G401 (cell line): ENCODE measurements at regions not wholly inside any gene's neighbourhood (a gene's known extent, or its start where the extent isn't known, plus 50 kb on each side); places are given as distances from the start of the nearest gene placed in this dataset.

Source experiments
- DNase-seq: peaks from one replicate; pipeline ENCODE4 v3.0.0-alpha.2; 2015; ENCODE audit warnings: low spot score
- in situ Hi-C: cut with HindIII; loops from 2 replicates; pipeline ENCODE4 v1.10.0; 2016; ENCODE audit warnings: low sequenced_read_pairs, mixed read lengths

DNA sequence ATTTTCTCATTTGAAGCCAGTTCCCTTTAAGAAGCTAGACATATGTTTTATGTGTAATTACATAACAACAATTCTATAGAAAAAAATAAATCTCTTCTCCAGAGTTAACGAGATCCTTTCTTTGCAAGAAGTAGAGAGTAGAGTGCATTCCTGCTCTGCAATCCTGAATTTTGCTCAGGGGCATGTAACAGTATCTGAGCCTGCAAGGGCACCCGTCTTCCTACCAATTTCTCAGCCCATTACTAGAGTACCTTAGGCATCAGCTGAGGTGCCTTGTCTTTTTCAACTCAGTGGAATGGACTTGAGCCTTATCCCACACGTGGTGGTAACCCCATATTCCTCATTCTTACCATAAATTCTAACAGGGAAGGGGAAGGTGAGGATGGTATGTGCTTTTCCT lies 205.9 kb downstream of the IKZF2 start:
- no peak for DNase-seq
- in situ Hi-C loops: no loop called here

DNA sequence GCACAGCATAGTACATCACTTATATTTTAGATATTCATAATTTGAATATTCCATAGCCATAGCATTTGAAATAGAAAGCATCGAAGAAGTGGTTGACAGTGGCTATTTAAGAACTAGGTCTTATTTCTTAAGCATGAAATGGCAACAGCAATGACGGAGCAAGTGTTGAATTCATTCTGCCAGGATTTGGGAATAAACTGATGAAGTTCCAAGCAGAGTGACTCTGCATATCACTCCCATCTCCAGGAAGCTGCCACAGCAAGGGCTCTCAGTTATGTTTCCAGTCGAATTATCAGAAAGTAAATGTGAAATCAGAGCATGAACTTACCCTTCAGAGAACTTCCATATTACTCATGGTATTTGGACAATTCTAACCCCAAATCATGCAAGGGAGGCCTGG lies 208.1 kb downstream of the IKZF2 start:
- in situ Hi-C loops: no loop called here
- no peak for DNase-seq

DNA sequence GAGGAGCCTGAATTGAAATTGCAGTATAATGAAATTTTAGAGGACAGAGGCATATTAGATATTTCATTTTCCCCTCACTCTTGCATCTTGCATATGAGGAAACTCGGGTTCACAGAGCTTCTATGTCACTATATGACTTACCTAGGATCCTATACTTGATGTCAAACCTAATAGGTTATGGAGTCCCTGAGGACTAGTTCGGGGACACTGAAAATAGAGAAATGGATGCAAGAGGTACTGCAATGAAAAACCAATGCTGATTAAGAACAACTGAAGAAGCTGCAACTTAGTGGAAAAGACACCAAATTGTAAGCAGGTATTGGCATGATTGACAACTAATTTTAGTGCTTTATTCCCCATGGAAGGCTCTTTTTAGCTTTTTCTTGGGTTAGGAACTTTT lies 210.1 kb downstream of the IKZF2 start:
- in situ Hi-C loops: no loop called here
- DNase-seq: no peak

- in situ Hi-C loops: no loop called here
- DNase-seq: no peak
Observed at GRCh38 chr2:212940816-212941215, 210.6 kb downstream of the IKZF2 start.

GRCh38 chr2:212939777-212940531 lies 211.5 kb downstream of the IKZF2 start:
- in situ Hi-C loops: no loop called here
- no peak for DNase-seq

DNA sequence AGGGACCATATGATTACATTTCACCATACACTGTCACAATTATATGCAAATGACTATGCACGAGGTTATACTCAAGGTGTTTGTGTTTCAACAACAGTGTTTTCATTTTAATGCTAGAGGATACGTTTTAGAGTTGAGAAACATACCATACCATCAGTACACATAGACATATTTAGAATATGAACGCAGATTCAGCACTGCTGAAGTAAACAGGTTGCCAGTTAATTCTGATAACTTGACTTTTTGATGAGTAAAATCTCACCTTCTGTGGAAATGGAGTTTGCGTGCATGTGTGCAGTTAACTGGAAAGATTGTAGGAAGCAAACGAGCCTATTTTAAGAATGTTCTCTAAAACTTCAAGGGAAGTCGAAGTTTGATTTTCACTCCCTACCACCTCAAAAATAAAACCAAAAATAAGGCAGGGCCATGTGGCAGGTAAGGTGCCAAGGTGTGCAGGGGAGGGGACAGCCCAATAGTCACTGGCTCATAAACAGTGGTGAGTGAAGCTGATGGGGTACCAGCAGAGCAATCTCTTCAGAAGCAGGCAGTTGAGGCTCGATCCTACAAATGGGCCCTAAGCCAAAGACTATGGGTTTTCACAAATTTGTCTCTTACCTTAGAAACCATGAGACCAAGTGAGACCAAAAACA lies 213.1 kb downstream of the IKZF2 start:
- no peak for DNase-seq
- in situ Hi-C loops: no loop called here

GRCh38 chr2:212936572-212936971 lies 214.8 kb downstream of the IKZF2 start:
- in situ Hi-C loops: no loop called here
- DNase-seq: no peak

GRCh38 chr2:212935752-212936151 lies 215.7 kb downstream of the IKZF2 start:
- DNase-seq: no peak
- in situ Hi-C loops: no loop called here

GRCh38 chr2:212931271-212931670 lies 220.1 kb downstream of the IKZF2 start:
- DNase-seq: no peak
- in situ Hi-C loops: no loop called here

- no peak for DNase-seq
- in situ Hi-C loops: no loop called here
Observed at GRCh38 chr2:212930556-212931260, 220.7 kb downstream of the IKZF2 start.

- in situ Hi-C loops: no loop called here
- no peak for DNase-seq
Observed at GRCh38 chr2:212929971-212930370, 221.4 kb downstream of the IKZF2 start.

GRCh38 chr2:212929116-212929515 lies 222.3 kb downstream of the IKZF2 start:
- in situ Hi-C loops: no loop called here
- DNase-seq: no peak

GRCh38 chr2:212928681-212929080 lies 222.7 kb downstream of the IKZF2 start:
- DNase-seq: no peak
- in situ Hi-C loops: no loop called here

DNA sequence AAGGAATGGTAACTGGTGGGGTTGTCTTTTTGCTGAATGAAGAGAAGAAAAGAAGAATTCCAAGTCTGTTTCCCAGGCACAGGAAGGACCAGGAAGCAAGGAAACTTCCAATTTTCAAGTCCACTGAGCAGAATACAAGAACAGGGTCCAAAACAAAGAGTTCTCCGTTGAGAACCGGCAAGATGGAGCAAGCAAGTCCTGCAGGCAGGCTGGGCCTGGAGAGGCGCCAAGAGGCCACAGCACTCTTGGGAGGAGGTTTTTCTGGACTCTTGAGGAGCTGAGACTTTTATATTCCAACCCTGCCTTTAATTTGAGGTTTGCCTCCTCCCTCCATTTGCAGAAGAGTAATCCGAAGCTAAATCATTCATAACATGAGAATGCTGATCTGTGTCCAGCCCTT lies 224.5 kb downstream of the IKZF2 start:
- DNase-seq: peak; percentile 14
- in situ Hi-C loops: no loop called here

- in situ Hi-C loops: no loop called here
- no peak for DNase-seq
Observed at GRCh38 chr2:212923393-212923792, 228.0 kb downstream of the IKZF2 start.

DNA sequence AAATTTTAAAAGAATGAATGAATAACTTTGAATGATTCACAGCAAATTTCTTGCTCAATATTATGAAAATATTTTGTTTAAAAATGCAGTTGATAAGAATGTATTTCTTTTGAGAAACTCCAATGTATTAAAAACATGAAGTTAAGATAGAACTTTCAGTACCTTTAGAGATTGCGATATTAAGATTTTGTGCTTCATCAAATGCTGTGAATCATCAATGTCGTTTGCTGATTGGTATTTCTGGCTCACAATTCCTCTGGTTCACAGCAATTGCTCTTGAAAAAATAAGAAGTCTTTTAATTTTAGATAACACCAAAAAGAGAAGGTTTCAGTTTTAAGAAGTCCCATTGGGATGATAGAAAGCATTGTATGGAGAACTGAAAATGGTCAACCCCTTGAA lies 228.7 kb downstream of the IKZF2 start:
- DNase-seq: no peak
- in situ Hi-C loops: no loop called here

GRCh38 chr2:212921711-212922110 lies 229.7 kb downstream of the IKZF2 start:
- DNase-seq: no peak
- in situ Hi-C loops: no loop called here

DNA sequence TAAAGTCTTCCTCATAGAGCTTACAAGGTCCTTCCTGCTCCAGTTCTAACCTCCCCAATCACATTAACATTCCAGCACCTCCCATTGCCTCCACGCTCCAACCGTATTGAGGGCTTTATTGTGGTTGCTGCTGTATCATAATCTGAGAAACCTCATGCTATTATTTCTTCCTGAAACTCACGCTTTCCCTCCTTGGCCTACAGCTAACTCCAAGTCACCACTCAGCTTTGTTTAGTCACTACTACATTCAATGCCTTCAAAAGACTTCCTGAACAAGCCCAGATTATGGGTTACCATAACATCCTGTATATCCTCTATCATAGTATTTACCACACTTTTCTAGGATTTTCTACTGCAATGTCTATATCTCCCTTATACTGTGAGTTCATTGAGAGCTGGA lies 230.4 kb downstream of the IKZF2 start:
- in situ Hi-C loops: no loop called here
- DNase-seq: no peak

GRCh38 chr2:212919238-212919637 lies 232.2 kb downstream of the IKZF2 start:
- in situ Hi-C loops: no loop called here
- DNase-seq: no peak

GRCh38 chr2:212918336-212918735 lies 233.1 kb downstream of the IKZF2 start:
- in situ Hi-C loops: no loop called here
- DNase-seq: no peak
